ENCODE measurements at regions not wholly inside any gene's neighbourhood (a gene's known extent, or its start where the extent isn't known, plus 50 kb on each side); places are given as distances from the start of the nearest gene placed in this dataset.
"Not testable (repeated sequence)": the region's sequence is repeated elsewhere in the genome, so short reads cannot be mapped to it uniquely, and the experiment has no call there.

DNA sequence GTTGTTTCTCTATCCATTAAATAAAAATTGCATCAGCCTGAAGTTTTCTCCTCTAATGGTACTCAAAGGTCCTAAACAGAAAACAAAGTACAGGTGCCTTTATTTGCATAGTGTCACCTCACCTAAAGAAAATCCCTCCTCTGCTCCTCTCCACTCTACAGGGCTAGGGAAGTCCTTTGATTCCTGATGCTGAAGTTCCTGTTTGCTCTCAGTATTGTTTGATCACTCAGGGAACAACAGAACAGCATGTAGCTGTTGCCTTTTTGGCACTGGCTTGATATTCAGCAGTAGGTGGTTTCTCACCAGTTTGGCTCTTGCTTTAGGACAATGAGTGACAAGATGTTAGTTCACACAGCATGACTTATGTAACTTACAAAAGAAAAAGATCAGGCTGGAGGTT, 156.2 kb upstream of the SLC7A11 start:
- DNase-seq (ENCODE audit: low spot score), result no peak

GRCh38 chr4:138393886-138394610, 151.9 kb upstream of the SLC7A11 start:
- DNase-seq (ENCODE audit: low spot score), result no peak

GRCh38 chr4:138392751-138393308, 150.7 kb upstream of the SLC7A11 start:
- no peak for DNase-seq (ENCODE audit: low spot score)

DNA sequence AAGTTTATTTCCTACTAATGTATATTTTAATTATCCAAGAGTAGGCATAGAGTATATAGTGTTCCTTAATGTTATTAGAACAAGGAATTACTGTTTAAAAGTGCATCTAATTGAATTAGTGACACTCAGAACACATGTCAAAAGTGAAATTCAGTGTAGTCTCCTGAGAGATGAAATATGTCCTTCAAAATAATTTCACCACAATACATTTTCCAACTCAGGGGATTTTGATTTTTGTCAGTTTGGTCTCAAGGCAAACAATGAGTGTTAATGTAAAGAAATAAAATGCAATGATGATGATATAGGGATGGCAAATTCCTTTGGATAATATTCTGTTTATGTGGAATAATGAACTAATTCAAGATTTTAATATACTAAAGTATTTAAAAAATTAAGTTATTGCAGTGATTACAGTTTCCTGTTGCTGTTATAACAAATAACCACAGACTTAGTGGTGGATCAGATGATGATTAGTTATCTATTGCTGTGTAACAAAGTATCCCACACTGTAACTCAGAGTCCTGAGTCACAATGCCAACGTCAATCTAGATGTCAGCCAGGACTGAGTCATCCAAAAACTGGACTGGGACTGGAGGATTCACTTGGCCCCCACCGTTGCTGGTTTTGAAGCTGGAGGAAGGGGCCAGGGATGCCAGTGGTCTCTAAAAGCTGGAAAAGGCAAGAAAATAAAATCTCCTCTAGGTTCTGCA, 148.0 kb upstream of the SLC7A11 start:
- no peak for DNase-seq (ENCODE audit: low spot score)

DNA sequence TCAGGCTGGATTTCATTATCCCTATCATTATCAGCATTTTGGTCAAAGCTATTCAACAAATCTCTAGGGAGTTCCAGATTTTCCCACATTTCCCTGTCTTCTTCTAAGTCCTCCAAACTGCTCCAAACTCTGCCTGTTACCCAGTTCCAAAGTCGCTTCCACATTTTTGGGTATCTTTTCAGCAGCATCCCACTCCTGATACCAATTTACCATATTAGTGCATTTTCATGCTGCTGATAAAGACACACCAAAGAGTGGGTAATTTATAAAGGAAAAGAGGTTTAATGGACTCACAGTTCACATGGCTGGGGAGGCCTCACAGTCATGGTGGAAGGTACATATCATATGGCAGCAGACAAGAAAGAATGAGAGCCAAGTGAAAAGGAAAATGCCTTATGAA, 132.8 kb upstream of the SLC7A11 start:
- no peak for DNase-seq (ENCODE audit: low spot score)

- no peak for DNase-seq (ENCODE audit: low spot score)
These were observed 125.8 kb upstream of the SLC7A11 start for GRCh38 chr4:138367942-138368341.

DNA sequence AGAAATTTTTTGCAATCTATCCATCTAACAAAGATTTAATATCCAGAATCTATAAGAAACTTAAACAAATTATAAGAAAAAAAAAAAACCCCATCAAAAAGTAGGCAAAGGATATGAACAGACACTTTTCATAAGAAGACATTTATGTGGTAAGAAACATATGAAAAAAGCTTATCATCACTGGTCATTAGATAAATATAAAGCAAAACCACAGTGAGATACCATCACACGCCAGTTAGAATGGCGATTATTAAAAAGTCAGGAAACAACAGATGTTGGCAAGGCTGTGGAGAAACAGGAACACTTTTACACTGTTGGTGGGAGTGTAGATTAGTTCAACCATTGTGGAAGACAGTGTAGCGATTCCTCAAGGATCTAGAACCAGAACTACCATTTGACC, 110.3 kb upstream of the SLC7A11 start:
- DNase-seq (ENCODE audit: low spot score), result not testable (repeated sequence)

DNA sequence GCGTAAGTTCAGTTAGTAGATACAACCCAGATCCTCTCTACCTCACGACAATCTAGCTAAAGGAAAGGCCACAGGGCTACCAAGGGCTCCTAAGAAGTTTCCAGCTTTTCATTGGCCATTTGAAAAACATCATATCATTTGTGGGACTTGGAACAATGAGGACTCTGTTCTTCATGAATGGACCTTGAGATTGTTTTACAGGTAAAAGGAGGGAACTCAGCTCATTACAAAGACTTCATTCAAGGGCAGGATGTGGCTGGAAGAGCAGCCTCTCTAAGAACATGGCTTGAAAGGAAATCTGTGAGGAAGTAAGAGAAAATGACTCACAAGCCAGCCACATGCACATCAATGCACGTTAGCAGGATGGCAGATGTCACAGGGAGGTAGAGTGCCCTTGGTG, 105.9 kb upstream of the SLC7A11 start:
- no peak for DNase-seq (ENCODE audit: low spot score)

DNA sequence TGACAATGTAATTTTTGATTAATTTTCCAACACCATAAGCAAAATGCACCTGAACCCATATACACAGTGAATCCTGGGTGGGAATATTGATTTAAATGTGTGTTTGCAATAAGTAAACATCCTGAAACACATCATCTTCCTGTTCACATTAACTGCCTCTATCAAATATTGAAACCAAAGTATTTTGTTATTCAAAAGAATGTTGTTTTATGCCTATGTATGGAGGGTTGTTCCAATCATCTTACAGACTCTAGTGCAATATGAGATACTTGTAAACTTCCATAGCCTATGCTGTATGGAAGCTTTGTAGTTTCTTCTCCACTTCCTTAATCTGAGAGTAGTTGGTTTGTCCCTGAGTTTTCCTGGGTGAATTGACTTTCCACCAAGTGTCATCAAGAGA, 105.4 kb upstream of the SLC7A11 start:
- DNase-seq (ENCODE audit: low spot score), result no peak

DNA sequence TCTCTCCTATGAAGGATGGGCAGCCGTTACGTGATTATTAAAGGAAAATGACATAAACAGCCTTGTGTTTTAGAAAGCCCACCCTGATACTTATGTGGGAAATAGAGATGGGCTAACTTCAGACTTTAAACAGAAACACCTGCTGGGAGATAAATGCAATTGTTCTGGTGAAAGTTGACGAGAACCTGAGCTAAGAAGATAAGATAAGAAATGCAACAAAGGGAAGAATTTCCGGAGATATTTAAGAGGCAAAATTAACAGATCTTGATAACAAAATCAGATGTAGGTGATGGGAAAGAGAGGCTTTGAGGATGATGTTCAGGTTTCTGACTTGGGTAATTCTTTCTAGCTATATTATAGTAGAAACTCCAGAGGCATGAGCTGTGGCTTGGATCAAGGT, 102.7 kb upstream of the SLC7A11 start:
- no peak for DNase-seq (ENCODE audit: low spot score)

DNA sequence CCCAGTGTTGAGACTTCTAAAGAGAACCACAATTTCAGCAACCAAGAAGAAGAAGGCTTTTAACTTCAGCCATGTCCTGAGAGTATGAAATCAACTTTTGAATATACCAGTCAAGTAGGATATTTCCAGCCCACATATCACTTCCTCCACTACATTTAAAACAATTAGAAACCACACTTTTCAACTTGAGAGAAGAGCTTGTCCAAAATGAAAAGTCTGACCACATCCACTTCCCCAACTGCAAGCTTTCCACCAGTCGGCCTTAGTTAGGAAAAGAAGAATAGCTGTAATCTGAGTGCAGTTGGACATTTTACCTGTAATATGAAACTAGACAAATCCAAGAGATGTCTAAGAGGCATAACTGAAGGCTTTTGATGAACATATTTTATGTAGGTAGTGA, 101.9 kb upstream of the SLC7A11 start:
- DNase-seq (ENCODE audit: low spot score), result no peak

- DNase-seq (ENCODE audit: low spot score), result no peak
These were observed 99.7 kb upstream of the SLC7A11 start for GRCh38 chr4:138341739-138342415.

GRCh38 chr4:138338840-138339239, 96.7 kb upstream of the SLC7A11 start:
- no peak for DNase-seq (ENCODE audit: low spot score)

DNA sequence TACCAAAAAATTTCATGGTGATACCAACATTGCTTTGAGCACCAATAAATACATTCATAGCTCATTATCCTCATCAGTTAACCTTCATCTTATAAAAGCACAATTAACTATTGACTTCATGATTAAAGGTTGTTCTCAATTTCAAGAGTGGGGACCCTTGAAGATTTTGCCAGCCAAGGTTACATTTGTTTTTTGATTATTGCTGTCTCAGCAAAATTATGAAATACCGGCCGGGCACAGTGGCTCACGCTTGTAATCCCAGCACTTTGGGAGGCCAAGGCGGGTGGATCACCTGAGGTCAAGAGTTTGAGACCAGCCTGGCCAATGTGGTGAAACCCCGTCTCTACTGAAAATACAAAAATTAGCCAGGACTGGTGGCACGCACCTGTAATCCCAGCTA, 96.1 kb upstream of the SLC7A11 start:
- not testable (repeated sequence) for DNase-seq (ENCODE audit: low spot score)

- DNase-seq (ENCODE audit: low spot score), result no peak
These were observed 92.3 kb upstream of the SLC7A11 start for GRCh38 chr4:138334346-138335016.

GRCh38 chr4:138332415-138332814, 90.3 kb upstream of the SLC7A11 start:
- DNase-seq (ENCODE audit: low spot score), result not testable (repeated sequence)

GRCh38 chr4:138330531-138330930, 88.4 kb upstream of the SLC7A11 start:
- DNase-seq (ENCODE audit: low spot score), result no peak

GRCh38 chr4:138329506-138330070, 87.4 kb upstream of the SLC7A11 start:
- no peak for DNase-seq (ENCODE audit: low spot score)

GRCh38 chr4:138327338-138327737, 85.2 kb upstream of the SLC7A11 start:
- no peak for DNase-seq (ENCODE audit: low spot score)

DNA sequence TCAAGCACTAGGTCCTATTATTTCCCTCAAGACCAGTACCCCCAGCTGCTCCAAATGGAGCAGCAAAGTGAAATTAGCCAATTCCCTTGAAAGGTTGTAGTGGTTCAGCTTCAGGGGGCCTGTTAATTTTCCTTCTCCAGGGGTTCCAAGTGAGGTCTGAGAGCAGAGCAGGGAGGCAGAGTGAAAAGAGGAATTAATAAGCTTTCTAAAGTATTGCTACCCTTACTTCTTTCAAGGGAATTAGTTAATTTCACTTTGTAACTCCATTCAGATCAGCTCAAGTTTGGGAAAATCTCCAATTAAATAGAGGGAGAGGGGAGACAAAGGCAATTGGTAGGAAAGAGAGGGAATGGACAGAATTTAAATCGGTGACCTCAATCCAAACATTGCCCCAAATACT, 78.7 kb upstream of the SLC7A11 start:
- DNase-seq (ENCODE audit: low spot score), result no peak

DNA sequence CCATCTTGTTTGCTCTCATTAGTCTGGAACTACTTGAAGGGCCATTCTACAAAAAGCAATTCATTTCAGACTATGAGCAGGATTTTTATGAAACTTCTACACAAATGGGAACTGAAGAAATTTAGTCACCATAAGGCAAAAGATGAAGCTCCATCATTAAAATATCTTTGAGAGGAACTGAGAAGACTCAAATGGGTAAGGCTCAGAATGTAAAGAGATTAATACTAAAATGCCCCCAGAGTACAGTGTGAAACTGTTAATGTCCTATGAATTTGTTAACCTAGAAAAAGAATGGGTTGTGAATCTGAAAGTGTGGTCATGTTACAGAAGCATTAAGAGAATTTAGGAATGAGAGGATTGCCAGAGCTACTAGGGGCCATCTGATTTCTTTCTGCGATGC, 77.9 kb upstream of the SLC7A11 start:
- DNase-seq (ENCODE audit: low spot score), result no peak

Data from mucosa of gallbladder (tissue), 1 donor.